IMR-90 (cell line): ENCODE measurements at regions not wholly inside any gene's neighbourhood (a gene's known extent, or its start where the extent isn't known, plus 50 kb on each side); places are given as distances from the start of the nearest gene placed in this dataset.

Source experiments
- ATAC-seq: fragments of 200-7000 bp; cut with Tn5 transposase; 2 replicates; pipeline ENCODE4 v1.9.1; 2020; ENCODE audit warnings: low read depth, mild to moderate bottlenecking, moderate library complexity
- BruUV-seq: library from RNA; stranded (reverse); fragments of 400-500 nt; replicated peaks from 2 replicates; lab custom pipeline; 2021; lab: Mats Ljungman, UMichigan
- CTCF ChIA-PET: fragments of 300-600 bp; formaldehyde crosslinking; extraction: SDS; loops from one replicate; lab custom pipeline; 2021; ENCODE audit warnings: antibody characterized with exemption; lab: Yijun Ruan, JAX
- POLR2A ChIA-PET: fragments of 300-600 bp; sonication (Branson Sonifier 250); formaldehyde crosslinking; loops from one replicate; lab custom pipeline; 2022; ENCODE audit warnings: antibody characterized with exemption; ENCODE audit not compliant: unreplicated experiment; lab: Charles Lee
- DNase-seq: peaks from one replicate; pipeline ENCODE4 v3.0.0; 2013
- H2AFZ ChIP-seq: replicated peaks from 2 replicates; pipeline ENCODE3; 2013; ENCODE audit warnings: low read length, mild to moderate bottlenecking; ENCODE audit not compliant: poor library complexity
- H2AK5ac ChIP-seq: 2 replicates; pipeline ENCODE4 v1.6.1; 2013; ENCODE audit warnings: low read depth, low read length, inconsistent platforms
- H2AK9ac ChIP-seq: replicated peaks from 2 replicates; pipeline ENCODE3; 2013; ENCODE audit warnings: mild to moderate bottlenecking, low read depth, low read length, moderate library complexity; ENCODE audit not compliant: poor library complexity
- H2BK120ac ChIP-seq: 2 replicates; pipeline ENCODE4 v1.6.1; 2013; ENCODE audit warnings: low read depth, low read length, inconsistent platforms
- H2BK15ac ChIP-seq: 3 replicates; pipeline ENCODE4 v1.6.1; 2013; ENCODE audit warnings: low read depth, low read length, inconsistent platforms
- H2BK20ac ChIP-seq: 2 replicates; pipeline ENCODE4 v1.6.1; 2013; ENCODE audit warnings: low read depth, mild to moderate bottlenecking, inconsistent platforms, low read length, moderate library complexity
- H2BK5ac ChIP-seq: 2 replicates; pipeline ENCODE4 v1.6.1; 2013; ENCODE audit warnings: mild to moderate bottlenecking, low read depth, low read length, inconsistent platforms; ENCODE audit not compliant: poor library complexity, severe bottlenecking
- H3K14ac ChIP-seq: replicated peaks from 2 replicates; pipeline ENCODE4 v1.6.1; 2013; ENCODE audit warnings: low read depth, low read length, inconsistent platforms
- H3K18ac ChIP-seq: 2 replicates; pipeline ENCODE4 v1.6.1; 2013; ENCODE audit warnings: low read depth, low read length, control low read depth
- H3K23ac ChIP-seq: 2 replicates; pipeline ENCODE4 v1.6.1; 2013; ENCODE audit warnings: low read depth, low read length, inconsistent platforms
- H3K27ac ChIP-seq: 2 replicates; pipeline ENCODE4 v1.5.1; 2013; ENCODE audit warnings: mild to moderate bottlenecking, control low read depth, low read length; ENCODE audit not compliant: insufficient read depth
- H3K27me3 ChIP-seq: 2 replicates; pipeline ENCODE4 v1.6.1; 2013; ENCODE audit warnings: low read length; ENCODE audit not compliant: control insufficient read depth, insufficient read depth
- H3K36me3 ChIP-seq: 2 replicates; pipeline ENCODE4 v1.6.1; 2013; ENCODE audit warnings: low read length, mixed read lengths; ENCODE audit not compliant: control insufficient read depth, insufficient read depth
- H3K4ac ChIP-seq: 2 replicates; pipeline ENCODE4 v1.6.1; 2013; ENCODE audit warnings: low read depth, low read length, inconsistent platforms
- H3K4me1 ChIP-seq: 2 replicates; pipeline ENCODE4 v1.6.1; 2013; ENCODE audit warnings: low read length, mixed read lengths; ENCODE audit not compliant: control insufficient read depth, insufficient read depth
- H3K4me2 ChIP-seq: 2 replicates; pipeline ENCODE4 v1.6.1; 2013; ENCODE audit warnings: low read depth, mild to moderate bottlenecking, control low read depth, low read length, moderate library complexity
- H3K4me3 ChIP-seq: 2 replicates; pipeline ENCODE4 v1.5.1; 2013; ENCODE audit warnings: low read depth, mild to moderate bottlenecking, control low read depth, low read length, moderate library complexity; ENCODE audit not compliant: insufficient read depth
- H3K56ac ChIP-seq: 2 replicates; pipeline ENCODE4 v1.6.1; 2013; ENCODE audit warnings: low read length, inconsistent platforms; ENCODE audit not compliant: insufficient read depth; ENCODE audit errors: extremely low read depth
- H3K79me1 ChIP-seq, 2 experiments: 2 replicates each; pipeline ENCODE4 v1.6.1; 2013; ENCODE audit warnings: low read length in 2 of 2, inconsistent platforms in 1 of 2, low read depth in 1 of 2
- H3K9ac ChIP-seq: 2 replicates; pipeline ENCODE4 v1.6.1; 2013; ENCODE audit warnings: low read depth, low read length, control low read depth
- H3K9me1 ChIP-seq: 2 replicates; pipeline ENCODE4 v1.6.1; 2013; ENCODE audit warnings: low read length, inconsistent platforms; ENCODE audit not compliant: insufficient read depth
- H3K9me3 ChIP-seq: 2 replicates; pipeline ENCODE4 v1.6.1; 2013; ENCODE audit warnings: low read length; ENCODE audit not compliant: control insufficient read depth, insufficient read depth
- H4K20me1 ChIP-seq: 2 replicates; pipeline ENCODE4 v1.6.1; 2013; ENCODE audit warnings: low read length, inconsistent platforms; ENCODE audit not compliant: insufficient read depth
- H4K5ac ChIP-seq: 2 replicates; pipeline ENCODE4 v1.6.1; 2013; ENCODE audit warnings: mild to moderate bottlenecking, low read depth, low read length, control low read depth
- H4K8ac ChIP-seq, 2 experiments: 2 replicates each; pipeline ENCODE4 v1.6.1; 2013; ENCODE audit warnings: low read depth in 2 of 2, low read length in 2 of 2, control low read depth in 1 of 2, inconsistent platforms in 1 of 2
- H4K91ac ChIP-seq: 2 replicates; pipeline ENCODE4 v1.6.1; 2013; ENCODE audit warnings: low read depth, low read length, inconsistent platforms; ENCODE audit not compliant: insufficient read depth
- CEBPB ChIP-seq: IDR thresholded peaks from 2 replicates; pipeline ENCODE4 v1.6.1; 2012; ENCODE audit warnings: low read depth, low read length, improper control_type of control experiment
- CHD1 ChIP-seq: IDR thresholded peaks from 2 replicates; pipeline ENCODE4 v1.6.1; 2012; ENCODE audit warnings: low read depth, low read length, improper control_type of control experiment
- ELK1 ChIP-seq: fragments of 150-350 bp; IDR thresholded peaks from 2 replicates; pipeline ENCODE4 v1.6.1; 2016; ENCODE audit warnings: low read depth, mild to moderate bottlenecking, low read length, moderate library complexity, borderline replicate concordance
- MAZ ChIP-seq: IDR thresholded peaks from 2 replicates; pipeline ENCODE4 v1.6.1; 2012; ENCODE audit warnings: low read depth, mild to moderate bottlenecking, low read length, improper control_type of control experiment, moderate library complexity, borderline replicate concordance
- MXI1 ChIP-seq: IDR thresholded peaks from 2 replicates; pipeline ENCODE4 v1.6.1; 2012; ENCODE audit warnings: low read depth, mild to moderate bottlenecking, low read length, moderate library complexity, borderline replicate concordance
- NFE2L2 ChIP-seq: fragments of 150-350 bp; IDR thresholded peaks from 2 replicates; pipeline ENCODE4 v1.6.1; 2016; ENCODE audit warnings: low read depth, mild to moderate bottlenecking, low read length
- RAD21 ChIP-seq: IDR thresholded peaks from 2 replicates; pipeline ENCODE4 v1.6.1; 2012; ENCODE audit warnings: low read length, improper control_type of control experiment
- RCOR1 ChIP-seq: IDR thresholded peaks from 2 replicates; pipeline ENCODE4 v1.6.1; 2012; ENCODE audit warnings: mild to moderate bottlenecking, low read length, improper control_type of control experiment; ENCODE audit not compliant: insufficient replicate concordance
- SMC3 ChIP-seq: fragments of 150-350 bp; IDR thresholded peaks from 2 replicates; pipeline ENCODE4 v1.6.1; 2016; ENCODE audit warnings: low read depth, mild to moderate bottlenecking, antibody characterized with exemption, low read length, moderate library complexity
- USF2 ChIP-seq: fragments of 150-350 bp; IDR thresholded peaks from 2 replicates; pipeline ENCODE4 v1.6.1; 2017; ENCODE audit warnings: mild to moderate bottlenecking, antibody characterized with exemption, low read length, low read depth
- WGBS, 2 experiments: methylation state at CpG; one replicate each; pipeline versions ENCODE4 v1.1.5 to v1.1.7; 2013; ENCODE audit warnings: missing lambda C conversion rate in 2 of 2; ENCODE audit not compliant: insufficient read length in 1 of 2; ENCODE audit errors: extremely low coverage in 2 of 2; 5-methylcytosine and 5-hydroxymethylcytosine counted together
- dilution Hi-C: fragments of 300-500 bp; cut with HindIII; formaldehyde crosslinking; loops from one replicate; pipeline ENCODE4 v1.14.3; 2018; ENCODE audit warnings: low sequenced_read_pairs; ENCODE audit not compliant: unreplicated experiment
- in situ Hi-C: fragments of 300-500 bp; cut with MboI; formaldehyde crosslinking; loops from 3 replicates; pipeline ENCODE4 v1.14.3; 2019; ENCODE audit warnings: low sequenced_read_pairs, inconsistent platforms, mixed read lengths
- intact Hi-C: fragments of 100-400 bp; cut with micrococcal nuclease; formaldehyde crosslinking; loops from 2 replicates; pipeline ENCODE4 v1.10.0; 2022

GRCh38 chr21:36217743-36218142, 61.1 kb downstream of the DOP1B start:
- H3K9me3 ChIP-seq: no peaks in the 10 kb centered on the region
- no TSS peak for BruUV-seq
- H3K79me1 ChIP-seq: peaks cover 3 to 15% of the 10 kb centered on the region in 2 experiments; a peak in 3 of 4 replicates
- H4K5ac ChIP-seq: no peak overlapping the region
- H4K8ac ChIP-seq: no peak overlapping the region
- no peak overlapping the region for H3K4ac ChIP-seq
- peaks cover 5% of the 10 kb centered on the region for H3K36me3 ChIP-seq
- H3K9me1 ChIP-seq: peaks cover 5% of the 10 kb centered on the region; the same call in 1 of the 2 replicates
- no peak overlapping the region for H3K9ac ChIP-seq
- no peak overlapping the region for H2AK5ac ChIP-seq
- H3K4me2 ChIP-seq: no peak overlapping the region
- POLR2A ChIA-PET: no interaction called here
- in situ Hi-C loops (no loop called here), dilution Hi-C loops (no loop called here), intact Hi-C loops (no loop called here)
- no peak overlapping the region for H3K23ac ChIP-seq
- H2AK9ac ChIP-seq: no peak overlapping the region
- H3K27me3 ChIP-seq: no peaks in the 10 kb centered on the region
- TF ChIP-seq MXI1: no peak
- TF ChIP-seq MAZ: no peak
- no peak for TF ChIP-seq ELK1
- TF ChIP-seq RCOR1: no peak
- TF ChIP-seq NFE2L2: no peak
- TF ChIP-seq RAD21: no peak
- TF ChIP-seq USF2: no peak
- no peak for TF ChIP-seq CEBPB
- no peak for TF ChIP-seq SMC3
- TF ChIP-seq CHD1: no peak
- H2BK20ac ChIP-seq: no peak overlapping the region
- no peak overlapping the region for H3K14ac ChIP-seq
- H4K20me1 ChIP-seq: no peaks in the 10 kb centered on the region
- DNase-seq: no peak
- H2BK5ac ChIP-seq: no peak overlapping the region
- 60% methylated on average over 1 of the region's 4 CpGs; no CpG with 5 or more reads in 1 of the 2 experiments for WGBS, 2 experiments
- no peak overlapping the region for H3K27ac ChIP-seq
- no peak overlapping the region for H4K91ac ChIP-seq
- no peak for ATAC-seq
- CTCF ChIA-PET: no interaction called here
- no peak overlapping the region for H2BK120ac ChIP-seq
- H2BK15ac ChIP-seq: no peak overlapping the region
- no peak overlapping the region for H3K56ac ChIP-seq
- no peaks in the 10 kb centered on the region for H3K4me1 ChIP-seq
- H2AFZ ChIP-seq: no peak overlapping the region
- H3K18ac ChIP-seq: no peak overlapping the region
- no peak overlapping the region for H3K4me3 ChIP-seq
